ENCODE measurements at regions not wholly inside any gene's neighbourhood (a gene's known extent, or its start where the extent isn't known, plus 50 kb on each side); places are given as distances from the start of the nearest gene placed in this dataset.

- no peak for DNase-seq (ENCODE audit: low read depth in 1 of 2, low spot score in 1 of 2)
Observed at GRCh38 chr16:47787696-47788095, 326.6 kb downstream of the PHKB start.

GRCh38 chr16:47781673-47782072 is 320.5 kb downstream of the PHKB start:
- DNase-seq (ENCODE audit: low read depth in 1 of 2, low spot score in 1 of 2) = no peak

- DNase-seq (ENCODE audit: low read depth in 1 of 2, low spot score in 1 of 2) = no peak
Observed at GRCh38 chr16:47780213-47780875, 319.2 kb downstream of the PHKB start.

- no peak for DNase-seq (ENCODE audit: low read depth in 1 of 2, low spot score in 1 of 2)
Observed at GRCh38 chr16:47779201-47780016, 318.3 kb downstream of the PHKB start.

- no peak for DNase-seq (ENCODE audit: low read depth in 1 of 2, low spot score in 1 of 2)
Observed at GRCh38 chr16:47778106-47778801, 317.1 kb downstream of the PHKB start.

- DNase-seq (ENCODE audit: low read depth in 1 of 2, low spot score in 1 of 2) = no peak
Observed at GRCh38 chr16:47777220-47777619, 316.1 kb downstream of the PHKB start.

GRCh38 chr16:47774661-47775060 is 313.5 kb downstream of the PHKB start:
- no peak for DNase-seq (ENCODE audit: low read depth in 1 of 2, low spot score in 1 of 2)

- no peak for DNase-seq (ENCODE audit: low read depth in 1 of 2, low spot score in 1 of 2)
Observed at GRCh38 chr16:47753659-47754058, 292.5 kb downstream of the PHKB start.

All from stimulated activated CD4-positive, alpha-beta T cell treated with anti-CD3 and anti-CD28 coated beads, Interleukin-15, amount 100 ng/mL, for 1 hour (primary cell).